ENCODE measurements at regions not wholly inside any gene's neighbourhood (a gene's known extent, or its start where the extent isn't known, plus 50 kb on each side); places are given as distances from the start of the nearest gene placed in this dataset.
A peak's percentile ranks its signal among the peaks of the same experiment; 100 is the strongest.

DNA sequence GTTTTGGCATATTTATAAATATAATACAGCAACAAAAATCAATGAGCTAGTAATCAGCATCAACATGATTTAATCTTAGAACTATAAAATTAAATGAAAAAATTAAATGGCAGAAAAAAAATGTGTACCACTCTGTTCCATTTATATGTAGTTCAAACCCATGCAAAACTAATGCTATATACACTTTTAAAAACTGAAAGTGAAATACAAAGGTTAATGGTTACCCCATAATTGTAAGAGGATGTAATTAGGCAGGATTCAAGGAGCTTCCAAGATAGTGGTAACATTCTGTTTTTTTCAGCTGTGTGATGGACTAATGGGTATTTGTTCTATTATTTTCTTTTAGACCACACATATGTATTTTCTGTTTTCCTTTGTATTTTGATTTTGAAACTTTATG lies 492.1 kb downstream of the UTRN start:
- Histone ChIP-seq H3K9me3 (ENCODE audit: control insufficient read depth in 1 of 2, insufficient read depth in 1 of 2, low read length in 2 of 2) (no peaks in the 10 kb centered on the region), H3K27me3 (ENCODE audit: control insufficient read depth in 1 of 2, insufficient read depth in 2 of 2, low read length in 2 of 2) (no peaks in the 10 kb centered on the region), H3K27ac (ENCODE audit: low read depth in 1 of 2, low read length in 2 of 2) (no peak overlapping the region), H3K4me3 (ENCODE audit: low read length) (no peak overlapping the region), H3K36me3 (ENCODE audit: insufficient read depth, low read length) (peaks cover 49% of the 10 kb centered on the region), H3K4me1 (ENCODE audit: insufficient read depth, low read length) (no peaks in the 10 kb centered on the region)
- TF ChIP-seq, protein P1, sequence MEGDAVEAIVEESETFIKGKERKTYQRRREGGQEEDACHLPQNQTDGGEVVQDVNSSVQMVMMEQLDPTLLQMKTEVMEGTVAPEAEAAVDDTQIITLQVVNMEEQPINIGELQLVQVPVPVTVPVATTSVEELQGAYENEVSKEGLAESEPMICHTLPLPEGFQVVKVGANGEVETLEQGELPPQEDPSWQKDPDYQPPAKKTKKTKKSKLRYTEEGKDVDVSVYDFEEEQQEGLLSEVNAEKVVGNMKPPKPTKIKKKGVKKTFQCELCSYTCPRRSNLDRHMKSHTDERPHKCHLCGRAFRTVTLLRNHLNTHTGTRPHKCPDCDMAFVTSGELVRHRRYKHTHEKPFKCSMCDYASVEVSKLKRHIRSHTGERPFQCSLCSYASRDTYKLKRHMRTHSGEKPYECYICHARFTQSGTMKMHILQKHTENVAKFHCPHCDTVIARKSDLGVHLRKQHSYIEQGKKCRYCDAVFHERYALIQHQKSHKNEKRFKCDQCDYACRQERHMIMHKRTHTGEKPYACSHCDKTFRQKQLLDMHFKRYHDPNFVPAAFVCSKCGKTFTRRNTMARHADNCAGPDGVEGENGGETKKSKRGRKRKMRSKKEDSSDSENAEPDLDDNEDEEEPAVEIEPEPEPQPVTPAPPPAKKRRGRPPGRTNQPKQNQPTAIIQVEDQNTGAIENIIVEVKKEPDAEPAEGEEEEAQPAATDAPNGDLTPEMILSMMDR (IDR thresholded peaks at IDR 0.05), result no peak
- ChIA-PET CTCF (no interaction called here), POLR2A (no interaction called here)
- no peak overlapping the region for H3K4me3 Mint-ChIP-seq
- H3K27me3 Mint-ChIP-seq, result no peaks in the 10 kb centered on the region
- intact Hi-C loops (cut with DNase I, micrococcal nuclease), result no loop called here
- ATAC-seq (ENCODE audit: poor library complexity) (no peak), DNase-seq (no peak)
- no peak overlapping the region for H3K27ac Mint-ChIP-seq
- peaks cover 74% of the 10 kb centered on the region for H3K36me3 Mint-ChIP-seq (ENCODE audit: low read depth)
- no peaks in the 10 kb centered on the region for H3K9me3 Mint-ChIP-seq
- H3K4me1 Mint-ChIP-seq (ENCODE audit: low read depth), result peaks cover 5% of the 10 kb centered on the region

DNA sequence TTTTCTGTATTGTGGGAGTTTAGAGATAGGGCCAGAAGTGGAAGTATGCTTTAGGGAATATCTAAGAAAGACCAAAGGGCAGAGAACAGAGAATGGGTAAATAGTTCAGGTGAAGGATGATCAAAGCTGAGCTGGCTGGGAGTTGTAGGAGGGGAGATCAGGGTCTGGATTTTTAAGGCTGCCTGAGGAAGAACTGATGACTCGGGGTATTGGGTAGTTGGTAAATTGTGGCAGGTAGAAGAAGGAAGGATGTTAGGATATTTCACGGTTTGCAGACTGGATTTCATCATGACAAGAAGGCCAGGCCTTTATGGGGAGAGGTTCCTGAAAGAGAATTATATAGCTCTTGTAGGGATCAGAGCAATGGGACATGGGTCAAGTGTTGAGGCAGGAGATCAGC lies 492.9 kb downstream of the UTRN start:
- no peaks in the 10 kb centered on the region for H3K9me3 Mint-ChIP-seq
- peaks cover 76% of the 10 kb centered on the region for H3K36me3 Mint-ChIP-seq (ENCODE audit: low read depth)
- no peak for ATAC-seq (ENCODE audit: poor library complexity)
- no peaks in the 10 kb centered on the region for H3K27me3 ChIP-seq (ENCODE audit: control insufficient read depth in 1 of 2, insufficient read depth in 2 of 2, low read length in 2 of 2)
- intact Hi-C loops (cut with DNase I, micrococcal nuclease), result no loop called here
- ChIA-PET CTCF (interaction anchor here (1.2 kb wide), 1 partner anchor 15 kb away, joined by 4 read pairs; no protein-coding TSS in a partner anchor), POLR2A (interaction anchor here (1.0 kb wide), 1 partner anchor 9 kb away, joined by 3 read pairs; no protein-coding TSS in a partner anchor)
- no peak overlapping the region for H3K4me3 Mint-ChIP-seq
- H3K9me3 ChIP-seq (ENCODE audit: control insufficient read depth in 1 of 2, insufficient read depth in 1 of 2, low read length in 2 of 2), result no peaks in the 10 kb centered on the region
- no peak overlapping the region for H3K27ac ChIP-seq (ENCODE audit: low read depth in 1 of 2, low read length in 2 of 2)
- H3K4me1 Mint-ChIP-seq (ENCODE audit: low read depth), result peaks cover 5% of the 10 kb centered on the region
- DNase-seq, result no peak
- no peaks in the 10 kb centered on the region for H3K27me3 Mint-ChIP-seq
- H3K27ac Mint-ChIP-seq, result no peak overlapping the region
- H3K4me1 ChIP-seq (ENCODE audit: insufficient read depth, low read length), result no peaks in the 10 kb centered on the region
- H3K4me3 ChIP-seq (ENCODE audit: low read length), result no peak overlapping the region
- peaks cover 44% of the 10 kb centered on the region for H3K36me3 ChIP-seq (ENCODE audit: insufficient read depth, low read length)
- TF ChIP-seq, protein P1 (IDR thresholded peaks at IDR 0.05), result no peak

DNA sequence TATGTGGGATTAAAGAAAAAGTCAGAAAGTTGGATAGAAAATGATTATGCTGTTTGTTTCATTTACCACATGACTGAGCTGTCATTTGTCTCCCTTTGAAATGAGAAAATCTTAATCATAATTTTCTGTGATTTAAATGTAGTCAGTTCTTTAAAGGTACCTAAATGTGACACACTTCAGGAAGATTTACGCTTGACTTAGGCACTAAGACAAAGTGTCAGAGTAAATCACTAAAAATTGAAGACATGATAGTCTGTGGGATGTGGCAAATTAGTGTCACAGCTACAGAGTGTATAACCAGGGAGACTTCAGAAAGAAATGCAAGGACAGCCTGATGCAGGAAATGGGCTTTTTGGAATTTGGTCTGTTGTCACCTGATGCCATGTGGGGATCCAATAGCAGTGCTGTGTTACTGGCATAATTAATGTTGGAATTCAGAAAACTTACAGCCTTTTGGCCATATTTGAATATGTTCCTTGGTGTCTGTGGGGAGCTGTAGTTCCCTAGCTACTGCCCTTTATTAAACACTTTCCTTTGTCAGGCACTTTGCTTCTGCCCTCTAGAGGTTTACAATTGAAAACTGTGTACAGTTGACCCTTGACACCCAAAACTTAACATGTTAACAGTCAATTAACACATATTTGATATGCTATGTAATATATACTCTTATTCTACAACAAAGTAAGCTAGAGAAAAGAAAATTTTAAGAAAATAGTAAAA lies 493.8 kb downstream of the UTRN start:
- H3K27ac Mint-ChIP-seq, result no peak overlapping the region
- ATAC-seq (ENCODE audit: poor library complexity), result no peak
- Histone ChIP-seq H3K27me3 (ENCODE audit: control insufficient read depth in 1 of 2, insufficient read depth in 2 of 2, low read length in 2 of 2) (no peaks in the 10 kb centered on the region), H3K4me1 (ENCODE audit: insufficient read depth, low read length) (no peaks in the 10 kb centered on the region), H3K27ac (ENCODE audit: low read depth in 1 of 2, low read length in 2 of 2) (no peak overlapping the region), H3K9me3 (ENCODE audit: control insufficient read depth in 1 of 2, insufficient read depth in 1 of 2, low read length in 2 of 2) (no peaks in the 10 kb centered on the region), H3K4me3 (ENCODE audit: low read length) (no peak overlapping the region), H3K36me3 (ENCODE audit: insufficient read depth, low read length) (peaks cover 39% of the 10 kb centered on the region)
- ChIA-PET CTCF (interaction anchor here (1.2 kb wide), 1 partner anchor 14 kb away, joined by 4 read pairs; no protein-coding TSS in a partner anchor), POLR2A (interaction anchor here (0.8 to 1.0 kb wide), 2 partner anchors 10 to 19 kb away, joined by 3 to 4 read pairs; no protein-coding TSS in a partner anchor)
- H3K27me3 Mint-ChIP-seq, result no peaks in the 10 kb centered on the region
- TF ChIP-seq, protein P1 (IDR thresholded peaks at IDR 0.05), result no peak
- peaks cover 73% of the 10 kb centered on the region for H3K36me3 Mint-ChIP-seq (ENCODE audit: low read depth)
- H3K9me3 Mint-ChIP-seq, result no peaks in the 10 kb centered on the region
- H3K4me3 Mint-ChIP-seq, result no peak overlapping the region
- DNase-seq, result peak in 1 of 14 experiments; percentile 13
- intact Hi-C loops (cut with DNase I, micrococcal nuclease), result no loop called here
- H3K4me1 Mint-ChIP-seq (ENCODE audit: low read depth), result peaks cover 5% of the 10 kb centered on the region

Measured in CD4-positive, alpha-beta T cell (primary cell).